ENCODE measurements at regions not wholly inside any gene's neighbourhood (a gene's known extent, or its start where the extent isn't known, plus 50 kb on each side); places are given as distances from the start of the nearest gene placed in this dataset.

GRCh38 chrX:122626871-122627270 is 557.2 kb upstream of the GRIA3 start:
- ChIA-PET RAD21 (ENCODE audit: unreplicated experiment) (no interaction called here), CTCF (interaction anchor here (1.1 to 1.6 kb wide), 2 partner anchors 9 to 13 kb away, joined by 3 to 6 read pairs; no protein-coding TSS in a partner anchor), POLR2A (no interaction called here), SMC1A (ENCODE audit: uncharacterized antibody, unreplicated experiment) (interaction anchor here (0.8 kb wide), 1 partner anchor 48 kb away, joined by 4 read pairs; no protein-coding TSS in a partner anchor)
- no peaks in the 10 kb centered on the region for H3K36me3 ChIP-seq (ENCODE audit: control insufficient read depth in 2 of 2, insufficient read depth in 2 of 2, low read length in 1 of 2)
- no peaks in the 10 kb centered on the region for H3K79me2 ChIP-seq (ENCODE audit: control insufficient read depth, insufficient read depth, low read length)
- BruUV-seq (replicated peaks): no TSS peak
- no peaks in the 10 kb centered on the region for H3K4me1 ChIP-seq (ENCODE audit: control insufficient read depth, insufficient read depth, low read length)
- H3K27ac ChIP-seq (ENCODE audit: control insufficient read depth, insufficient read depth): no peak overlapping the region
- H3K9me3 ChIP-seq (replicated peaks; ENCODE audit: control insufficient read depth, insufficient read depth, low read length): no peaks in the 10 kb centered on the region
- DNase-seq (ENCODE audit: low read depth, low spot score): no peak
- WGBS (ENCODE audit: insufficient coverage, insufficient replicate concordance, low lambda C conversion rate, missing lambda C conversion rate): 0% methylated on average over 1 of the region's 1 CpG
- no peak for FAIRE-seq
- H2AFZ ChIP-seq (ENCODE audit: control insufficient read depth, low read depth, low read length): no peak overlapping the region
- in situ Hi-C loops (cut with MboI): no loop called here
- no peak for ATAC-seq
- no peaks in the 10 kb centered on the region for H4K20me1 ChIP-seq (ENCODE audit: control insufficient read depth, insufficient read depth)
- TF ChIP-seq GABPA (IDR thresholded peaks at IDR 0.05; ENCODE audit: low read depth): no peak
- no peak for TF ChIP-seq BCL3 (IDR thresholded peaks at IDR 0.05; ENCODE audit: borderline replicate concordance, insufficient read depth, low read depth, low read length, poor library complexity, severe bottlenecking)
- no peak for TF ChIP-seq HCFC1 (IDR thresholded peaks at IDR 0.05; ENCODE audit: low read length)
- TF ChIP-seq SIX5 (IDR thresholded peaks at IDR 0.05; ENCODE audit: low read depth, low read length, severe bottlenecking): no peak
- no peak for TF ChIP-seq SREBF2 (IDR thresholded peaks at IDR 0.05; ENCODE audit: low read length)
- TF ChIP-seq POU2F2 (IDR thresholded peaks at IDR 0.05; ENCODE audit: borderline replicate concordance, low read depth, low read length): no peak
- no peak for TF ChIP-seq NFIC (IDR thresholded peaks at IDR 0.05; ENCODE audit: low read depth, low read length)
- TF ChIP-seq ZNF207 (IDR thresholded peaks at IDR 0.05; ENCODE audit: borderline replicate concordance): no peak
- no peak for TF ChIP-seq NRF1 (conservative IDR thresholded peaks at IDR 0.05; ENCODE audit: low read depth, low read length)
- no peak for TF ChIP-seq TARDBP (IDR thresholded peaks at IDR 0.05; ENCODE audit: borderline replicate concordance)
- no peak for TF ChIP-seq SP1 (IDR thresholded peaks at IDR 0.05; ENCODE audit: low read depth, low read length)
- TF ChIP-seq ZNF592 (IDR thresholded peaks at IDR 0.05): no peak
- intact Hi-C loops (cut with micrococcal nuclease; ENCODE audit: unreplicated experiment): no loop called here
- no peak overlapping the region for H3K4me2 ChIP-seq (ENCODE audit: control insufficient read depth, insufficient read depth)
- H3K27me3 ChIP-seq (replicated peaks in 1 of 2; ENCODE audit: control insufficient read depth in 2 of 2, insufficient read depth in 2 of 2, low read length in 1 of 2): no peaks in the 10 kb centered on the region
- no peak overlapping the region for H3K9ac ChIP-seq (ENCODE audit: control insufficient read depth, insufficient read depth, low read length)
- no peak overlapping the region for H3K4me3 ChIP-seq

All from GM12878 (cell line).